ENCODE measurements at regions not wholly inside any gene's neighbourhood (a gene's known extent, or its start where the extent isn't known, plus 50 kb on each side); places are given as distances from the start of the nearest gene placed in this dataset.

GRCh38 chr5:103668281-103668680 is 105.7 kb upstream of the NUDT12 start:
- TF ChIP-seq EP300 (IDR thresholded peaks at IDR 0.05) (no peak), CTCF (IDR thresholded peaks at IDR 0.05) (no peak), POLR2AphosphoS5 (IDR thresholded peaks at IDR 0.05) (no peak), POLR2A (IDR thresholded peaks at IDR 0.05) (no peak)
